Fibroblast of villous mesenchyme (primary cell): ENCODE measurements at regions not wholly inside any gene's neighbourhood (a gene's known extent, or its start where the extent isn't known, plus 50 kb on each side); places are given as distances from the start of the nearest gene placed in this dataset.

Experiments
- DNase-seq: peaks from one replicate; pipeline ENCODE4 v3.0.0-alpha.2; 2010; ENCODE audit warnings: low read depth
- H3K4me3 ChIP-seq: 2 replicates; pipeline ENCODE4 v1.5.1; 2011; ENCODE audit warnings: low read depth, mild to moderate bottlenecking, low read length
- TF ChIP-seq, protein P1 (sequence below): IDR thresholded peaks from 2 replicates; pipeline ENCODE4 v1.5.1; 2012; ENCODE audit warnings: low read depth, mild to moderate bottlenecking, low read length; ENCODE audit not compliant: insufficient read depth

DNA sequence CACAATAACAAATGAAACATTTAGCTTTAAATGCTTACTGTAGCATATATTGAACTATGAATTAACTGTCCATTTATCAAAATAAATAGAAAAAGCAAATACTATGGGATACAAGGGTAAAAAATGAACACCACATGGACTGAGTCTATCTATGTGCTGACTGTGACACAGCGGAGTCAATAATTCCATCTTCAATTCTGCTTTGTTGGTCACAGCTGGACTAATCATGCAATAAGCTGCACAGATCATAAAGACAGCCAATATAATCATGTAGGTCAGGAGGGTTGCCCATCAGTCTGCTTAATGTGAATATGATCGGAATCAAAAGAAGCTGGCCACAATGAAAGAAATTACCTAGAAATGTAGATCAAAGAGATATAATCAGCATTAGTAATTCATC is 95.7 kb upstream of the FAM47A start:
- H3K4me3 ChIP-seq = no peak overlapping the region
- no peak for DNase-seq
- TF ChIP-seq, protein P1, sequence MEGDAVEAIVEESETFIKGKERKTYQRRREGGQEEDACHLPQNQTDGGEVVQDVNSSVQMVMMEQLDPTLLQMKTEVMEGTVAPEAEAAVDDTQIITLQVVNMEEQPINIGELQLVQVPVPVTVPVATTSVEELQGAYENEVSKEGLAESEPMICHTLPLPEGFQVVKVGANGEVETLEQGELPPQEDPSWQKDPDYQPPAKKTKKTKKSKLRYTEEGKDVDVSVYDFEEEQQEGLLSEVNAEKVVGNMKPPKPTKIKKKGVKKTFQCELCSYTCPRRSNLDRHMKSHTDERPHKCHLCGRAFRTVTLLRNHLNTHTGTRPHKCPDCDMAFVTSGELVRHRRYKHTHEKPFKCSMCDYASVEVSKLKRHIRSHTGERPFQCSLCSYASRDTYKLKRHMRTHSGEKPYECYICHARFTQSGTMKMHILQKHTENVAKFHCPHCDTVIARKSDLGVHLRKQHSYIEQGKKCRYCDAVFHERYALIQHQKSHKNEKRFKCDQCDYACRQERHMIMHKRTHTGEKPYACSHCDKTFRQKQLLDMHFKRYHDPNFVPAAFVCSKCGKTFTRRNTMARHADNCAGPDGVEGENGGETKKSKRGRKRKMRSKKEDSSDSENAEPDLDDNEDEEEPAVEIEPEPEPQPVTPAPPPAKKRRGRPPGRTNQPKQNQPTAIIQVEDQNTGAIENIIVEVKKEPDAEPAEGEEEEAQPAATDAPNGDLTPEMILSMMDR = no peak

DNA sequence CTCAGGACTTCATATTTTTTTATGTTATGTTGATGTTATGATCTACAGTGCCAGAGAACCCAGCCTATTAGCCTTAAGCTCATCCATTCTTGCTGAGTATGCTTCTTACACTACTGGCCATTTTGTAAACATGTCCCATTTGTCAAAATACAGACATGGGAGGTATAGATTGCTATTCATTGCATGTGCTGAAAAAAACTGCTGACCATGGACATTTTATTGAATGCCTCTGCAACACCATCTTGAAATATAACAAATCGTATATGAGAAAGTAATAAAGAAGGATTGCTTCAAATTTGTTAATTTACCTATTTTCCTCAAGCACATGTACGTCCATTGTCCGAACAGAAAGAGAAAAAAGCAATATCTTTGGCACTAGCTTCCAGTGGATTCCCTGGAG is 91.5 kb upstream of the FAM47A start:
- H3K4me3 ChIP-seq = no peak overlapping the region
- TF ChIP-seq, protein P1 = no peak
- no peak for DNase-seq

DNA sequence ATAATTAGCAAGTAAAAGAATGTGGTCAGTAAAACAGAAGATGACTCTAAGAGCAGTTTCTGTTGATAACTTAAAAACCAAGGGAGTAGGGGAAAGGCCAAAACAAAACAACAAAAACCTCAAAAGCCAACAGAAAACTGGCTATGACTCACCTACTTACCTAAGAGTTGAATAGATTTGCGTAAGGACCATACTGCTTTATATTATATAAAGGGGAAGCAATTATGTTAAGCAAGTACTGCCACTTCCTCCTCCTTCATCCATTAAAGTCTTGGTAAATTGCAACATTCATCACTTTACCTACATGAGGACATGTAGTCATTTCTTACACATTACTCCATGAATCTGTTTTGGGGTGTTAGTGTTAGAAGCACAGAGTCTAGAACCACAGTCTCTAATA is 85.9 kb upstream of the FAM47A start:
- no peak for DNase-seq
- TF ChIP-seq, protein P1 = no peak
- H3K4me3 ChIP-seq = no peak overlapping the region

DNA sequence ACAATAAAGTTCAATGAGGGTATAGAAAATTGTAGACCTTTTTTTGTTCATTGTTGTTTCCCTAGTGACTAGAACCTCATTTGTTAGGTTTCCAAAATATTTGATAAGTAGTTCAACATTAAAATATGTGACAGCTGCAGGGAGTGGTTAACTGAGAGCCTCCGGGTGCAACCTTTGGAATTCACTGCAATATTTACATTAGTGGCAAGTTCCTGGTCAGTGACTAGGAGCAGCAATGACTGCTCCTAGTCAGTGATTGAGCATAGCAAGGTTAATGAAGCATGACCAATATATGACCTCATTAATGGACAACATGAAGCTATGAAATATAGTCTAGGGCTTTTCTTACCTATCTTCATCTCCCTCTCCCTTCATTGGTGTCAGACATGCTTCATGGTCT is 65.8 kb upstream of the FAM47A start:
- TF ChIP-seq, protein P1 = no peak
- H3K4me3 ChIP-seq = no peak overlapping the region
- no peak for DNase-seq
